ENCODE measurements at regions not wholly inside any gene's neighbourhood (a gene's known extent, or its start where the extent isn't known, plus 50 kb on each side); places are given as distances from the start of the nearest gene placed in this dataset.

DNA sequence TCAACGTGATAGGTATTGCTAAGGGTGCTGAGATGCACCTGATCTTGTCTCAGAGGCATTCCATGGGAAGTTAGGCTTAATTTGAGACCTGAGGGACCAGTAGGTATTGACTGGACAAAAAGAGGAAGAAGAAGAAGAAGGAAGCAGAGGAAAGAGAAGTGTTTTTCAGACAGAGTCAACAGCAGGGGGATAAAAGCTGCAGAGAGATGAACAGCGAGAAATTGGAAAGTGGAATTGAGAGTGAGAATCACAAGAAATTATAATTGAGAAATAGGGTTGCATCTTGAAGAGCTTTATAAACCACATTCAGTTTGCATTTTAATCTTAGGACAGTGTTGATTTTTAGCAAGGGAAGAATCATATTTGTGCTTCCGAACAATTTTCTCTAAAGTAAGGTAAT is 254.0 kb downstream of the CD83 start:
- DNase-seq (ENCODE audit: low read depth in 2 of 2) = no peak
- H3K4me3 ChIP-seq (replicated peaks in 1 of 2; ENCODE audit: low read depth in 2 of 2, low read length in 2 of 2) = no peak overlapping the region
- TF ChIP-seq, protein P1, sequence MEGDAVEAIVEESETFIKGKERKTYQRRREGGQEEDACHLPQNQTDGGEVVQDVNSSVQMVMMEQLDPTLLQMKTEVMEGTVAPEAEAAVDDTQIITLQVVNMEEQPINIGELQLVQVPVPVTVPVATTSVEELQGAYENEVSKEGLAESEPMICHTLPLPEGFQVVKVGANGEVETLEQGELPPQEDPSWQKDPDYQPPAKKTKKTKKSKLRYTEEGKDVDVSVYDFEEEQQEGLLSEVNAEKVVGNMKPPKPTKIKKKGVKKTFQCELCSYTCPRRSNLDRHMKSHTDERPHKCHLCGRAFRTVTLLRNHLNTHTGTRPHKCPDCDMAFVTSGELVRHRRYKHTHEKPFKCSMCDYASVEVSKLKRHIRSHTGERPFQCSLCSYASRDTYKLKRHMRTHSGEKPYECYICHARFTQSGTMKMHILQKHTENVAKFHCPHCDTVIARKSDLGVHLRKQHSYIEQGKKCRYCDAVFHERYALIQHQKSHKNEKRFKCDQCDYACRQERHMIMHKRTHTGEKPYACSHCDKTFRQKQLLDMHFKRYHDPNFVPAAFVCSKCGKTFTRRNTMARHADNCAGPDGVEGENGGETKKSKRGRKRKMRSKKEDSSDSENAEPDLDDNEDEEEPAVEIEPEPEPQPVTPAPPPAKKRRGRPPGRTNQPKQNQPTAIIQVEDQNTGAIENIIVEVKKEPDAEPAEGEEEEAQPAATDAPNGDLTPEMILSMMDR (IDR thresholded peaks at IDR 0.05; ENCODE audit: low read depth, low read length) = no peak

DNA sequence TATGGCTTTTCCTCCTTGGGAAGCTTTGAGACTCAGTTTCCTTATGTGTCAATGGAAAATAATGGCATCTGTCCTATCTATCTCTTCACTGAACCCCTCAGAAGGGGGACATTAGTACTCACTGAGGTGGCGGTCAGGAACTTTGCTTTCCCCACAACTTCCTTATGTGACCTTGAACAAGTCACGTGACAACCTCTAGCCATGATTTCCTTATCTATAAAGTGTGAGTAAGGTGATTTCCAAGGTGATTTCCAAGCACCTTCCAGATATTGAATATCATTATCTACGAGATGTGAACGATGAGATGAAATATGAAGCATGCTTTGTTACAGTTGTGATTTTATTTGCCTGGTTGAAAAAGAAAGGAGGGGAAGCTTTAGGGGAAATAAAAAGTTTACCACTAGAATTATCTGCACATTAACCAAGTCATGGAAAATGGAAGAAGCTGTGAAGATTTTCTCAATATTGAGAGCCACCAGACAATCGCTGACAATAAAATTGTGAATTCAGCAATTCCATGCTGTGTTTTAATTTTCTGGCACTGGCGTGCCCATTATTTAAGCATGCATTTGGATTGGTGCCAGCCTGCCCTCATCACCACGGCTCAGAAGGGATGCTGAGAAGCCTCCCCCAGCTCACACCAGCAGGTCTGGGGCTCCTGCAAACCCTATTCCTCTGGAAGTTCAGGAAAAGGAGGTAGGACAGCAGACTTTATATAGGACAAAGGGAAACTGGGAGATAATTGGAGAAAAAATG is 255.3 kb downstream of the CD83 start:
- TF ChIP-seq, protein P1 (IDR thresholded peaks at IDR 0.05; ENCODE audit: low read depth, low read length) = no peak
- no peak overlapping the region for H3K4me3 ChIP-seq (replicated peaks in 1 of 2; ENCODE audit: low read depth in 2 of 2, low read length in 2 of 2)
- DNase-seq (ENCODE audit: low read depth in 2 of 2) = no peak

DNA sequence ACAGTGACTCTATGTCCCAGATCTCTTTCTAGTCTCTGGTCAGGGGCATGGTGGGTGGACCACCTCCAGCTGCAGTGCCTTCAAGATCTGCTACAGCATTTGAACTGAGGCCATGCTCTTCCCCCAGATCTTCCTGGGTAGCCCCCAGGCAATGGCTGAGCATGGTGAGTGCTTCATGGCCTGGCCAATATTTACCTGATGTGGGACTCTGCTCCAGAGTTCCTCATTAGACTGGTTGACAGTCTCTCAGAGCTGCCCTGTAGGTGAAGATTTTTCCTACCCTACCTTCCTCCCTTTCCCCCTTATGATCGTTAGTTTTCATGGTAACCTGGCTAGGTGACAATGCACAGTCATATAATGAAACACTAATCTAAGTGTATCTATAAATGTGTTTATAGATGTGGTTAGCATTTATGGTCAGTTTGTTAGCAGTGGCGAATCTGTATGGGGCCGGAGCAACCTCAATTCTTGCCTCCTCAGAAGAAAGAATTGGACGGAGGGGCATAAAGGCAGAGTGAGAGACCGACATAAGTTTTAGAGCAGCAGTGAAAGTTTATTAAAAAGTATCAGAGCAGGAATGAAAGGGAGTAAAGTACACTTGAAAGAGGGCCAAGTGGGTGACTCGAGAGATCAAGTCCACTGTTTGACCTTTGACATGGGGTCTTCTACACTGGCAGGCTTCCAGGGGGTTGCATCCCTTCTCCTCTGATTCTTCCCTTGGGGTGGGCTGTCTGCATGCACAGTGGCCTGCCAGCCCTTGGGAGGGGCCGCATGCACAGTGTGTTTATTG is 256.3 kb downstream of the CD83 start:
- TF ChIP-seq, protein P1 (IDR thresholded peaks at IDR 0.05; ENCODE audit: low read depth, low read length) = no peak
- no peak for DNase-seq (ENCODE audit: low read depth in 2 of 2)
- no peak overlapping the region for H3K4me3 ChIP-seq (replicated peaks in 1 of 2; ENCODE audit: low read depth in 2 of 2, low read length in 2 of 2)

DNA sequence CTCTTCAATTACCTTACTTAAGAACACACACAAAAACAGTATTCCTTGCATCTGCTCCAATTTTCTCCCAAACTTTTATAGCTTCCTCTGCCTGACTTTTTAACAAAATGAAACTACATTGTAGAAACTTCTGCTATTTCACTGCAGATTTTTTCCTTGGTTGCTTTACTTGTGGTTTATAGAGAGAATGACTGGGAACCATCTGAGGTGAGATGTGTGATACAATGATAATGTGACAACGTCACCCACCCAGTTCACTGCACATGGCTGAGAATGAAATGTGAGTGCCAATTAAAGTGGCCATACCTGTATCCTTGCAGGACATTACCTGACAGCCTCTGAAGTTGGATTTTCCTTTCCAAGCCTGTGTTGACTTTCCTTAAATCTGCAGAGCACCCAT is 258.4 kb downstream of the CD83 start:
- TF ChIP-seq, protein P1 (IDR thresholded peaks at IDR 0.05; ENCODE audit: low read depth, low read length) = no peak
- no peak for DNase-seq (ENCODE audit: low read depth in 2 of 2)
- no peak overlapping the region for H3K4me3 ChIP-seq (replicated peaks in 1 of 2; ENCODE audit: low read depth in 2 of 2, low read length in 2 of 2)

DNA sequence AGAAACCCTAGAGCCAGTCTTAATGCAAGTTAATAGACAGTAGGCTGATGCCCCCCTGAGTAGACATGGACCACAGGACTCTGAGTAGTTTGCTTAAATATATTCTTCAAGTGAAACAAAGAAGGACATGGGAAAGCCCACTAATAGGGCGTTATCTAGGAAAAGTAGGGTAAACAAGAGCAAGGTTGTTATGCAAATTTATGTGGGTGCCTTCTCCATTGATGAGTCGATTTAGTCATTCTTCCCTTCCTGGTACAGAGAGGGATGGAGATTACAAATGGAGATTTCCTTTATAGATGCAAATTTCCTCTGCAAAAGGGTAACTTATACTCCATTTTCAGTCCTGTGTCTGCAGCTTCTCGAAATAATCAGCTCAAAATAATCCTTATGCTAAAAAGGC is 262.0 kb downstream of the CD83 start:
- TF ChIP-seq, protein P1 (IDR thresholded peaks at IDR 0.05; ENCODE audit: low read depth, low read length) = no peak
- H3K4me3 ChIP-seq (replicated peaks in 1 of 2; ENCODE audit: low read depth in 2 of 2, low read length in 2 of 2) = no peak overlapping the region
- no peak for DNase-seq (ENCODE audit: low read depth in 2 of 2)

DNA sequence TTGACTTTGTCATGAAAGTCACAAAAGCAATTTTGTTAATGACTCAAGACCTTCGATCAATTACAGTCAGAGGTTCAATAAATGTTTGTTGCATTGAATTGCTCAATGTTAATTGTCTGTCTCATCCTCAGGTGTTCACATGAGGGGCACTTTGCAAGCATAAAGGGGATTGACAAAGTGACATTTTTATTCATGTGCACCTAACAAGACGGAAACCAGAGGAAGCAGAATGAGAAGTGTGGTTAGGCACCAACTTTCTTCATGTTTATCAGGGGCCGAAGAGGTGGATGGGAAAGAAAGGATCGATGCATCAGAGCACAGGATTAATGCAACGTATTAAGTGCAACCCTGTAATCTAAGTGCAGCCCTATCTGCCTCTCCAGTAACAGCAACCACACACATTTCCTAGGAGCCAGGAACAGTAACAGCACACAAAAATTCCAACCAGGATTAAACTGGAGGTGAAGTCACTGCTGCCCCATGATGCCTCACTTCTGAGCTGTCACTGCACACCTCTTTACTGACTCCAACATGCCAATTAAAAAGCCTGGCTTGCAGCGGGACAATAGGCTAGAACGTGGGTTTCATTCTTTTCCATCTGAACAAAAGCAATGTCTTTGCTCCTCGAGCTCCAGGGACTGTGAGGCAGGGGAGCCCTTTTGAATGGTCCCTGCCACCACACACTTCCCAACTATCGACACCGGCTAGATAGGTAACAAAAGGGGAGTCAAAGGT is 262.7 kb downstream of the CD83 start:
- H3K4me3 ChIP-seq (replicated peaks in 1 of 2; ENCODE audit: low read depth in 2 of 2, low read length in 2 of 2) = no peak overlapping the region
- TF ChIP-seq, protein P1 (IDR thresholded peaks at IDR 0.05; ENCODE audit: low read depth, low read length) = no peak
- no peak for DNase-seq (ENCODE audit: low read depth in 2 of 2)
